ENCODE measurements at regions not wholly inside any gene's neighbourhood (a gene's known extent, or its start where the extent isn't known, plus 50 kb on each side); places are given as distances from the start of the nearest gene placed in this dataset.

DNA sequence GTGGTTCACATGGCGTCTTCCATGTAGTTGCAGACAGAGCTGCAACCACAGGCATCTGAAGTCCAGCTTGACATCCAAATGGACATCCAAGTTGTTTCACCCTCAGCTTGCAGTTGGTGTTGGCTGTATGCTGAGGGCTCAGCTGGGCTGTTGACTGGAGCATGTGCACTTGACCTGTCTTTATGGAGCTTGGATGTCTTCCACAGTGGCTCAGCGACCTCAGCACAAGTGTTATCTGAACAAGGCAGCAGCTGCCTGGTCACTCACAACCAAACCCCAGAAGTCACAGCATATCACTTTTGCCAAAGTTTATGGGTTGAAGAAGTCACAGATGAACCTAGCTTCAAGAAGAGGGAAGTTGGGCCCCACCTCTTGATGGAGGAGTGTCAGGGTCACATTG lies 92.9 kb downstream of the TPRA1 start:
- Histone ChIP-seq H4K8ac (ENCODE audit: low read depth in 2 of 2, low read length in 2 of 2) (no peak overlapping the region), H3K4ac (ENCODE audit: low read depth, low read length) (no peak overlapping the region), H3K27ac (ENCODE audit: insufficient read depth, low read length) (no peak overlapping the region), H3K23ac (ENCODE audit: low read depth, low read length) (no peak overlapping the region), H2AK9ac (replicated peaks; ENCODE audit: low read depth, low read length, poor library complexity) (no peak overlapping the region), H3K14ac (replicated peaks; ENCODE audit: low read depth, low read length) (no peak overlapping the region), H3K56ac (ENCODE audit: extremely low read depth, insufficient read depth, low read length) (no peak overlapping the region), H3K9ac (ENCODE audit: low read depth, low read length) (no peak overlapping the region), H4K91ac (ENCODE audit: insufficient read depth, low read depth, low read length) (no peak overlapping the region), H3K4me3 (ENCODE audit: insufficient read depth, low read depth, low read length) (no peak overlapping the region), H3K79me1 (ENCODE audit: low read depth in 1 of 2, low read length in 2 of 2) (no peaks in the 10 kb centered on the region), H4K5ac (ENCODE audit: low read depth, low read length) (no peak overlapping the region), H3K18ac (ENCODE audit: low read depth, low read length) (no peak overlapping the region), H3K4me1 (ENCODE audit: control insufficient read depth, insufficient read depth, low read length) (no peaks in the 10 kb centered on the region), H3K9me3 (ENCODE audit: control insufficient read depth, insufficient read depth, low read length) (no peaks in the 10 kb centered on the region), H3K4me2 (ENCODE audit: low read depth, low read length) (no peak overlapping the region), H2AFZ (replicated peaks; ENCODE audit: low read length, poor library complexity) (no peak overlapping the region), H2AK5ac (ENCODE audit: low read depth, low read length) (no peak overlapping the region), H2BK20ac (ENCODE audit: low read depth, low read length) (no peak overlapping the region), H2BK120ac (ENCODE audit: low read depth, low read length) (no peak overlapping the region), H2BK15ac (ENCODE audit: low read depth, low read length) (no peak overlapping the region), H3K9me1 (ENCODE audit: insufficient read depth, low read length) (no peaks in the 10 kb centered on the region), H4K20me1 (ENCODE audit: insufficient read depth, low read length) (no peaks in the 10 kb centered on the region), H3K27me3 (ENCODE audit: control insufficient read depth, insufficient read depth, low read length) (peaks cover 2% of the 10 kb centered on the region), H2BK5ac (ENCODE audit: low read depth, low read length, poor library complexity, severe bottlenecking) (no peak overlapping the region), H3K36me3 (ENCODE audit: control insufficient read depth, insufficient read depth, low read length) (no peaks in the 10 kb centered on the region)
- DNase-seq, result no peak
- dilution Hi-C loops (cut with HindIII; ENCODE audit: low sequenced_read_pairs, unreplicated experiment), result no loop called here
- intact Hi-C loops (cut with micrococcal nuclease), result no loop called here
- POLR2A ChIA-PET (ENCODE audit: unreplicated experiment), result no interaction called here
- TF ChIP-seq POLR2A (IDR thresholded peaks at IDR 0.05; ENCODE audit: low read depth, low read length) (no peak), RFX5 (IDR thresholded peaks at IDR 0.05; ENCODE audit: low read depth, low read length) (no peak), SMC3 (IDR thresholded peaks at IDR 0.05; ENCODE audit: low read depth, low read length) (no peak), NFE2L2 (IDR thresholded peaks at IDR 0.05; ENCODE audit: low read depth, low read length) (no peak), BHLHE40 (IDR thresholded peaks at IDR 0.05; ENCODE audit: low read depth, low read length) (no peak), MAZ (IDR thresholded peaks at IDR 0.05; ENCODE audit: borderline replicate concordance, low read depth, low read length) (no peak), MAFK (IDR thresholded peaks at IDR 0.05; ENCODE audit: low read depth, low read length) (no peak), MXI1 (IDR thresholded peaks at IDR 0.05; ENCODE audit: borderline replicate concordance, low read depth, low read length) (no peak)
- TF ChIP-seq, protein P1, sequence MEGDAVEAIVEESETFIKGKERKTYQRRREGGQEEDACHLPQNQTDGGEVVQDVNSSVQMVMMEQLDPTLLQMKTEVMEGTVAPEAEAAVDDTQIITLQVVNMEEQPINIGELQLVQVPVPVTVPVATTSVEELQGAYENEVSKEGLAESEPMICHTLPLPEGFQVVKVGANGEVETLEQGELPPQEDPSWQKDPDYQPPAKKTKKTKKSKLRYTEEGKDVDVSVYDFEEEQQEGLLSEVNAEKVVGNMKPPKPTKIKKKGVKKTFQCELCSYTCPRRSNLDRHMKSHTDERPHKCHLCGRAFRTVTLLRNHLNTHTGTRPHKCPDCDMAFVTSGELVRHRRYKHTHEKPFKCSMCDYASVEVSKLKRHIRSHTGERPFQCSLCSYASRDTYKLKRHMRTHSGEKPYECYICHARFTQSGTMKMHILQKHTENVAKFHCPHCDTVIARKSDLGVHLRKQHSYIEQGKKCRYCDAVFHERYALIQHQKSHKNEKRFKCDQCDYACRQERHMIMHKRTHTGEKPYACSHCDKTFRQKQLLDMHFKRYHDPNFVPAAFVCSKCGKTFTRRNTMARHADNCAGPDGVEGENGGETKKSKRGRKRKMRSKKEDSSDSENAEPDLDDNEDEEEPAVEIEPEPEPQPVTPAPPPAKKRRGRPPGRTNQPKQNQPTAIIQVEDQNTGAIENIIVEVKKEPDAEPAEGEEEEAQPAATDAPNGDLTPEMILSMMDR (conservative IDR thresholded peaks at IDR 0.05; ENCODE audit: low read depth, low read length), result no peak
- TF ChIP-seq, protein P2, sequence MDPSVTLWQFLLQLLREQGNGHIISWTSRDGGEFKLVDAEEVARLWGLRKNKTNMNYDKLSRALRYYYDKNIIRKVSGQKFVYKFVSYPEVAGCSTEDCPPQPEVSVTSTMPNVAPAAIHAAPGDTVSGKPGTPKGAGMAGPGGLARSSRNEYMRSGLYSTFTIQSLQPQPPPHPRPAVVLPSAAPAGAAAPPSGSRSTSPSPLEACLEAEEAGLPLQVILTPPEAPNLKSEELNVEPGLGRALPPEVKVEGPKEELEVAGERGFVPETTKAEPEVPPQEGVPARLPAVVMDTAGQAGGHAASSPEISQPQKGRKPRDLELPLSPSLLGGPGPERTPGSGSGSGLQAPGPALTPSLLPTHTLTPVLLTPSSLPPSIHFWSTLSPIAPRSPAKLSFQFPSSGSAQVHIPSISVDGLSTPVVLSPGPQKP (IDR thresholded peaks at IDR 0.05; ENCODE audit: borderline replicate concordance, low read depth, low read length), result no peak
- TF ChIP-seq, protein P3, sequence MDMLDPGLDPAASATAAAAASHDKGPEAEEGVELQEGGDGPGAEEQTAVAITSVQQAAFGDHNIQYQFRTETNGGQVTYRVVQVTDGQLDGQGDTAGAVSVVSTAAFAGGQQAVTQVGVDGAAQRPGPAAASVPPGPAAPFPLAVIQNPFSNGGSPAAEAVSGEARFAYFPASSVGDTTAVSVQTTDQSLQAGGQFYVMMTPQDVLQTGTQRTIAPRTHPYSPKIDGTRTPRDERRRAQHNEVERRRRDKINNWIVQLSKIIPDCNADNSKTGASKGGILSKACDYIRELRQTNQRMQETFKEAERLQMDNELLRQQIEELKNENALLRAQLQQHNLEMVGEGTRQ (IDR thresholded peaks at IDR 0.05; ENCODE audit: low read depth, low read length), result no peak
- 67% methylated on average over 1 of the region's 2 CpGs; no CpG with 5 or more reads in 1 of the 2 experiments for WGBS, 2 experiments (ENCODE audit: extremely low coverage in 2 of 2, insufficient read length in 1 of 2)
- no TSS peak for BruUV-seq (replicated peaks)
- CTCF ChIA-PET, result no interaction called here
- in situ Hi-C loops (cut with MboI; ENCODE audit: low sequenced_read_pairs), result no loop called here
- no peak for ATAC-seq (ENCODE audit: low read depth)

All from IMR-90 (cell line).